Smooth muscle cell (in vitro differentiated cells): ENCODE measurements at regions not wholly inside any gene's neighbourhood (a gene's known extent, or its start where the extent isn't known, plus 50 kb on each side); places are given as distances from the start of the nearest gene placed in this dataset.

Experiments used
- DNase-seq: peaks from one replicate; lab custom pipeline; 2025; ENCODE audit not compliant: unreplicated experiment; lab: John Stamatoyannopoulos, UW
- H2AFZ ChIP-seq: fragments of 200-600 bp; sonication (generic); 2 replicates; pipeline ENCODE4 v1.6.0; 2016; ENCODE audit warnings: antibody characterized with exemption, low read depth, mild to moderate bottlenecking
- H3F3A ChIP-seq: fragments of 200-600 bp; sonication (generic); 2 replicates; pipeline ENCODE4 v1.6.0; 2017; ENCODE audit warnings: antibody characterized with exemption, low read depth
- H3K27ac ChIP-seq: fragments of 200-600 bp; sonication (generic); 2 replicates; pipeline ENCODE4 v1.5.1; 2016; ENCODE audit warnings: low read depth, mild to moderate bottlenecking
- H3K27me3 ChIP-seq: fragments of 200-600 bp; sonication (generic); 2 replicates; pipeline ENCODE4 v1.6.1; 2016; ENCODE audit warnings: low read depth, mild to moderate bottlenecking
- H3K36me3 ChIP-seq: fragments of 200-600 bp; sonication (generic); 2 replicates; pipeline ENCODE4 v1.5.1; 2016; ENCODE audit warnings: low read depth
- H3K4me1 ChIP-seq: fragments of 200-600 bp; sonication (generic); 2 replicates; pipeline ENCODE4 v1.5.1; 2016; ENCODE audit warnings: low read depth
- H3K4me2 ChIP-seq: fragments of 200-600 bp; sonication (generic); 2 replicates; pipeline ENCODE4 v1.6.0; 2016; ENCODE audit warnings: mild to moderate bottlenecking
- H3K4me3 ChIP-seq: fragments of 200-600 bp; sonication (generic); 2 replicates; pipeline ENCODE4 v1.5.1; 2016; ENCODE audit warnings: mild to moderate bottlenecking
- H3K79me2 ChIP-seq: fragments of 200-600 bp; sonication (generic); 2 replicates; pipeline ENCODE4 v1.6.0; 2016; ENCODE audit warnings: low read depth, mild to moderate bottlenecking
- H3K9ac ChIP-seq: fragments of 200-600 bp; sonication (generic); 2 replicates; pipeline ENCODE4 v1.6.0; 2016; ENCODE audit warnings: low read depth
- H3K9me3 ChIP-seq: fragments of 200-600 bp; sonication (generic); replicated peaks from 2 replicates; pipeline ENCODE4 v1.5.1; 2016; ENCODE audit warnings: low read depth
- H4K20me1 ChIP-seq: fragments of 200-600 bp; sonication (generic); 2 replicates; pipeline ENCODE4 v1.6.0; 2016; ENCODE audit warnings: low read depth
- WGBS: methylation state at CpG from one replicate; pipeline ENCODE4 v1.1.7; 2016; ENCODE audit warnings: low lambda C conversion rate; 5-methylcytosine and 5-hydroxymethylcytosine counted together
- TF ChIP-seq, protein P1 (sequence below): fragments of 200-600 bp; sonication (generic); IDR thresholded peaks from 2 replicates; pipeline ENCODE4 v1.5.1; 2017; ENCODE audit warnings: borderline replicate concordance, mild to moderate bottlenecking, antibody characterized with exemption; ENCODE audit not compliant: insufficient read depth, poor library complexity, severe bottlenecking

DNA sequence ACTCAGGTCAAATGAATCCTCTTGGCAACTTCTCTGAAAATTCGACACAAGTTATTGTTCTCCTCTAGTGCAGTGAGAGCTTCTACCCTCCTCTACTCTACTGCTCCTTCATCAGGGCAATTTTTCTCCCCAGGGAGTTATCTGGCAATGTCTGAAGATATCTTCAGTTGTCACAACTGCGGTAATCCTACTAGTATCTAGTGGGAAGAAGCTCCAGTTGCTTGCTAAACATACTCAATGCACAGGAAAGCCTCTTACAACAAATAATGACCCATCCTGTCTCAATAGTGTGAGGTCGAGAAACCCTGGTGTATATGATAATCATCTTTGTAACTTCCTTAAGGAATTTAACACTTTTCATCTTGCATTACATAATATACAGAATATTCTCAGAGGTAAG lies 1147.6 kb downstream of the IGSF11 start:
- WGBS, result 79% methylated on average over 3 of the region's 3 CpGs

DNA sequence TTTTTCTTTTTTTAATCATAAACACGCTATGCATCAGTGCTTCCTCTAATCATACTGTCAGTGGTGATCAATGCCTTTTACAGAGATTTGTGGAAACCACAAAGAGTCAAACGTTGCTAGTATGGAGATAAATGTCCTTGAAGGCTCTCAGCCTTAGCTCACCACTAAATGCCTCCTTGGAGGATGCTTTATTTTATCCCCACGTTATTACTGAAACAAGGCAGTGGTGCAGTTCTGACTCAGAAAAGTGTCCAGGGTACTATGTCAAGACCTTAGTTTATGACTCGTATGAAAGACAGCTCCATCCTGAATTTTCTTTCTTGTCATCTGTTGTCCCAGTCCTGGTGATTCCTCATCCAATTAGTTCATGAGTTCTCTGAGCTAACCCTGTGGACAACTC lies 1146.7 kb downstream of the IGSF11 start:
- Histone ChIP-seq H3K36me3 (no peaks in the 10 kb centered on the region), H2AFZ (peak overlapping the region; percentile 8), H4K20me1 (no peaks in the 10 kb centered on the region), H3K4me3 (no peak overlapping the region), H3K79me2 (no peaks in the 10 kb centered on the region), H3F3A (no peaks in the 10 kb centered on the region), H3K9ac (no peak overlapping the region), H3K27ac (no peak overlapping the region), H3K4me1 (peaks cover 9% of the 10 kb centered on the region), H3K4me2 (peak overlapping the region; percentile 12), H3K27me3 (no peaks in the 10 kb centered on the region), H3K9me3 (no peaks in the 10 kb centered on the region)
- 13% methylated on average over 4 of the region's 4 CpGs for WGBS
- TF ChIP-seq, protein P1, sequence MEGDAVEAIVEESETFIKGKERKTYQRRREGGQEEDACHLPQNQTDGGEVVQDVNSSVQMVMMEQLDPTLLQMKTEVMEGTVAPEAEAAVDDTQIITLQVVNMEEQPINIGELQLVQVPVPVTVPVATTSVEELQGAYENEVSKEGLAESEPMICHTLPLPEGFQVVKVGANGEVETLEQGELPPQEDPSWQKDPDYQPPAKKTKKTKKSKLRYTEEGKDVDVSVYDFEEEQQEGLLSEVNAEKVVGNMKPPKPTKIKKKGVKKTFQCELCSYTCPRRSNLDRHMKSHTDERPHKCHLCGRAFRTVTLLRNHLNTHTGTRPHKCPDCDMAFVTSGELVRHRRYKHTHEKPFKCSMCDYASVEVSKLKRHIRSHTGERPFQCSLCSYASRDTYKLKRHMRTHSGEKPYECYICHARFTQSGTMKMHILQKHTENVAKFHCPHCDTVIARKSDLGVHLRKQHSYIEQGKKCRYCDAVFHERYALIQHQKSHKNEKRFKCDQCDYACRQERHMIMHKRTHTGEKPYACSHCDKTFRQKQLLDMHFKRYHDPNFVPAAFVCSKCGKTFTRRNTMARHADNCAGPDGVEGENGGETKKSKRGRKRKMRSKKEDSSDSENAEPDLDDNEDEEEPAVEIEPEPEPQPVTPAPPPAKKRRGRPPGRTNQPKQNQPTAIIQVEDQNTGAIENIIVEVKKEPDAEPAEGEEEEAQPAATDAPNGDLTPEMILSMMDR, result no peak
- DNase-seq, result no peak

More for the DNA sequence above, 1147.6 kb downstream of the IGSF11 start:
- Histone ChIP-seq H3K4me1 (peaks cover 9% of the 10 kb centered on the region), H3K27ac (no peak overlapping the region), H3K79me2 (no peaks in the 10 kb centered on the region), H3K27me3 (no peaks in the 10 kb centered on the region), H3F3A (no peaks in the 10 kb centered on the region), H4K20me1 (no peaks in the 10 kb centered on the region), H3K9me3 (no peaks in the 10 kb centered on the region), H3K36me3 (no peaks in the 10 kb centered on the region), H2AFZ (no peak overlapping the region), H3K4me2 (no peak overlapping the region), H3K9ac (no peak overlapping the region), H3K4me3 (no peak overlapping the region)
- TF ChIP-seq, protein P1, result no peak
- no peak for DNase-seq

DNA sequence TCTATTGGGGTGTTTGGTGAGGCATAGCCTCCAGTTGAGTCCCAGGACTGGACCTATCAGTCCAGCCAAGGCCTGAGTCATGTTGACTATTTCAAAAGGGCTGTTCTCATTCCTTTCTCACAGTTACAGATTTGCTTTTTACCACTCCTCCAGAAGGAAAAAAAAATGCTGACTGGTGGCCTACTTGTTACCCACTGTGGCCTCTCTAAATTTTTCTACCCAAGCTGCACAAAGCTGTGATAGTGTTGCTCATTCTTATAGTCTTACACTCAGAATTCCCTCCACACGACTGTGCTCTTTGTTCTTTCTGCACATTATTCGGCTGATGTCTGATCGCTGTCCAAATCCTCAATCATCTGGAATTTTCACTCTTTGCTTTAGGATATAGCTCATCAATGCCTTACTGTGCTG lies 1142.2 kb downstream of the IGSF11 start:
- Histone ChIP-seq H3K27ac (no peak overlapping the region), H3F3A (no peaks in the 10 kb centered on the region), H3K79me2 (no peaks in the 10 kb centered on the region), H3K36me3 (no peaks in the 10 kb centered on the region), H3K9ac (no peak overlapping the region), H2AFZ (no peak overlapping the region), H3K4me2 (no peak overlapping the region), H4K20me1 (no peaks in the 10 kb centered on the region), H3K9me3 (no peaks in the 10 kb centered on the region), H3K4me3 (no peak overlapping the region), H3K27me3 (no peaks in the 10 kb centered on the region), H3K4me1 (peaks cover 9% of the 10 kb centered on the region)
- DNase-seq, result no peak
- TF ChIP-seq, protein P1, result no peak
- WGBS, result 55% methylated on average over 3 of the region's 3 CpGs

DNA sequence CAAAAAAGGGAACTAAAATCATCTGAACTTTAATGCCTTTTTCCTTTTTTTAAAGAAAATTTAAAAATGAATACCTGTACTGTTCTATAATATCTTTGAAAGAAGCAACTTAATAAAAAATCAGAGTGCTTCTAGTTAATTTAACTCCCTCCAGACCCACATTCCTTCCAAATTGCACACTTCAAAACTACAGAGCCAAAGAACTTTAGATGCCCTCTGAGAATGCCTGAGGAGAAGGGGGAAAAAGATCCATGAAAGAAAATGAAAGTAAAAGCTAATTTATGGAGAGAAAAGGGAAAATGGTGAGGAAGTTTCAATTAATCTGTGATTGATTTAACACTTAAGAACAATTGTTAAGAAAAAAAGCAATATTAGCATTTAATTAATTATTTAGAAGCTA lies 1141.6 kb downstream of the IGSF11 start:
- no peaks in the 10 kb centered on the region for H3K36me3 ChIP-seq
- no peaks in the 10 kb centered on the region for H3K79me2 ChIP-seq
- TF ChIP-seq, protein P1, result no peak
- no peak overlapping the region for H3K27ac ChIP-seq
- peak overlapping the region; percentile 20 for H3K4me2 ChIP-seq
- no peaks in the 10 kb centered on the region for H3K9me3 ChIP-seq
- no peaks in the 10 kb centered on the region for H3F3A ChIP-seq
- H3K27me3 ChIP-seq, result no peaks in the 10 kb centered on the region
- H3K4me3 ChIP-seq, result no peak overlapping the region
- H3K9ac ChIP-seq, result no peak overlapping the region
- H3K4me1 ChIP-seq, result peaks cover 8% of the 10 kb centered on the region
- H2AFZ ChIP-seq, result no peak overlapping the region
- no peaks in the 10 kb centered on the region for H4K20me1 ChIP-seq
- DNase-seq, result no peak
